ENCODE measurements at regions not wholly inside any gene's neighbourhood (a gene's known extent, or its start where the extent isn't known, plus 50 kb on each side); places are given as distances from the start of the nearest gene placed in this dataset.

- DNase-seq (ENCODE audit: low read depth in 2 of 3, low spot score in 1 of 3), result no peak
Observed at GRCh38 chr1:233516732-233517131, 97.2 kb upstream of the KCNK1 start.

GRCh38 chr1:233518344-233518743 lies 95.6 kb upstream of the KCNK1 start:
- peak in 2 of 3 donors; percentile 16 to 41 for DNase-seq (ENCODE audit: low read depth in 2 of 3, low spot score in 1 of 3)

- no peak for DNase-seq (ENCODE audit: low read depth in 2 of 3, low spot score in 1 of 3)
Observed at GRCh38 chr1:233520261-233521191, 93.4 kb upstream of the KCNK1 start.

- no peak for DNase-seq (ENCODE audit: low read depth in 2 of 3, low spot score in 1 of 3)
Observed at GRCh38 chr1:233523047-233523446, 90.9 kb upstream of the KCNK1 start.

GRCh38 chr1:233527818-233528217 lies 86.1 kb upstream of the KCNK1 start:
- no peak for DNase-seq (ENCODE audit: low read depth in 2 of 3, low spot score in 1 of 3)

GRCh38 chr1:233530665-233531386 lies 83.1 kb upstream of the KCNK1 start:
- DNase-seq (ENCODE audit: low read depth in 2 of 3, low spot score in 1 of 3), result no peak

GRCh38 chr1:233540816-233541215 lies 73.1 kb upstream of the KCNK1 start:
- DNase-seq (ENCODE audit: low read depth in 2 of 3, low spot score in 1 of 3), result no peak

GRCh38 chr1:233543338-233544255 lies 70.3 kb upstream of the KCNK1 start:
- DNase-seq (ENCODE audit: low read depth in 2 of 3, low spot score in 1 of 3), result no peak

- no peak for DNase-seq (ENCODE audit: low read depth in 2 of 3, low spot score in 1 of 3)
Observed at GRCh38 chr1:233544304-233544703, 69.6 kb upstream of the KCNK1 start.

- no peak for DNase-seq (ENCODE audit: low read depth in 2 of 3, low spot score in 1 of 3)
Observed at GRCh38 chr1:233547726-233548125, 66.2 kb upstream of the KCNK1 start.

GRCh38 chr1:233549404-233549803 lies 64.5 kb upstream of the KCNK1 start:
- no peak for DNase-seq (ENCODE audit: low read depth in 2 of 3, low spot score in 1 of 3)

GRCh38 chr1:233549917-233550316 lies 64.0 kb upstream of the KCNK1 start:
- no peak for DNase-seq (ENCODE audit: low read depth in 2 of 3, low spot score in 1 of 3)

- DNase-seq (ENCODE audit: low read depth in 2 of 3, low spot score in 1 of 3), result no peak
Observed at GRCh38 chr1:233554037-233554436, 59.9 kb upstream of the KCNK1 start.

GRCh38 chr1:233561708-233562426 lies 52.0 kb upstream of the KCNK1 start:
- no peak for DNase-seq (ENCODE audit: low read depth in 2 of 3, low spot score in 1 of 3)
